Stimulated activated CD4-positive, alpha-beta T cell treated with anti-CD3 and anti-CD28 coated beads, Interleukin-4, amount 100 ng/mL, for 48 hours (primary cell): ENCODE measurements at regions not wholly inside any gene's neighbourhood (a gene's known extent, or its start where the extent isn't known, plus 50 kb on each side); places are given as distances from the start of the nearest gene placed in this dataset.
"Not testable (repeated sequence)": the region's sequence is repeated elsewhere in the genome, so short reads cannot be mapped to it uniquely, and the experiment has no call there.

Experiments
- DNase-seq, 2 donors: peaks; one replicate each; pipeline ENCODE4 v3.0.0-alpha.2; 2020; ENCODE audit warnings: low read depth in 2 of 2

GRCh38 chr12:17108877-17109541 is 503.0 kb upstream of the LMO3 start:
- DNase-seq, result no peak

GRCh38 chr12:17104801-17105200 is 498.8 kb upstream of the LMO3 start:
- no peak for DNase-seq

- no peak for DNase-seq
These were observed 491.7 kb upstream of the LMO3 start for GRCh38 chr12:17097674-17098073.

- no peak for DNase-seq
These were observed 478.9 kb upstream of the LMO3 start for GRCh38 chr12:17084831-17085230.

GRCh38 chr12:17079251-17079909 is 473.4 kb upstream of the LMO3 start:
- DNase-seq, result no peak

- DNase-seq, result no peak
These were observed 471.6 kb upstream of the LMO3 start for GRCh38 chr12:17077594-17077993.

GRCh38 chr12:17076811-17077210 is 470.8 kb upstream of the LMO3 start:
- DNase-seq, result no peak

- DNase-seq, result no peak
These were observed 470.2 kb upstream of the LMO3 start for GRCh38 chr12:17076028-17076744.

- no peak for DNase-seq
These were observed 458.9 kb upstream of the LMO3 start for GRCh38 chr12:17064834-17065233.

GRCh38 chr12:17062267-17063036 is 456.5 kb upstream of the LMO3 start:
- no peak for DNase-seq

- no peak for DNase-seq
These were observed 454.3 kb upstream of the LMO3 start for GRCh38 chr12:17060260-17060659.

GRCh38 chr12:17056546-17056945 is 450.6 kb upstream of the LMO3 start:
- DNase-seq, result no peak

GRCh38 chr12:17038923-17039322 is 433.0 kb upstream of the LMO3 start:
- DNase-seq, result no peak

- DNase-seq, result no peak
These were observed 429.4 kb upstream of the LMO3 start for GRCh38 chr12:17035372-17035771.

GRCh38 chr12:17030338-17030737 is 424.4 kb upstream of the LMO3 start:
- DNase-seq, result no peak

GRCh38 chr12:17028348-17028747 is 422.4 kb upstream of the LMO3 start:
- DNase-seq, result no peak

GRCh38 chr12:17025424-17025823 is 419.5 kb upstream of the LMO3 start:
- DNase-seq, result not testable (repeated sequence)

- no peak for DNase-seq
These were observed 414.8 kb upstream of the LMO3 start for GRCh38 chr12:17020765-17021164.

GRCh38 chr12:17017402-17017801 is 411.4 kb upstream of the LMO3 start:
- no peak for DNase-seq

GRCh38 chr12:17016116-17016864 is 410.3 kb upstream of the LMO3 start:
- no peak for DNase-seq

GRCh38 chr12:17015501-17015900 is 409.5 kb upstream of the LMO3 start:
- DNase-seq, result no peak
